ENCODE measurements at regions not wholly inside any gene's neighbourhood (a gene's known extent, or its start where the extent isn't known, plus 50 kb on each side); places are given as distances from the start of the nearest gene placed in this dataset.

DNA sequence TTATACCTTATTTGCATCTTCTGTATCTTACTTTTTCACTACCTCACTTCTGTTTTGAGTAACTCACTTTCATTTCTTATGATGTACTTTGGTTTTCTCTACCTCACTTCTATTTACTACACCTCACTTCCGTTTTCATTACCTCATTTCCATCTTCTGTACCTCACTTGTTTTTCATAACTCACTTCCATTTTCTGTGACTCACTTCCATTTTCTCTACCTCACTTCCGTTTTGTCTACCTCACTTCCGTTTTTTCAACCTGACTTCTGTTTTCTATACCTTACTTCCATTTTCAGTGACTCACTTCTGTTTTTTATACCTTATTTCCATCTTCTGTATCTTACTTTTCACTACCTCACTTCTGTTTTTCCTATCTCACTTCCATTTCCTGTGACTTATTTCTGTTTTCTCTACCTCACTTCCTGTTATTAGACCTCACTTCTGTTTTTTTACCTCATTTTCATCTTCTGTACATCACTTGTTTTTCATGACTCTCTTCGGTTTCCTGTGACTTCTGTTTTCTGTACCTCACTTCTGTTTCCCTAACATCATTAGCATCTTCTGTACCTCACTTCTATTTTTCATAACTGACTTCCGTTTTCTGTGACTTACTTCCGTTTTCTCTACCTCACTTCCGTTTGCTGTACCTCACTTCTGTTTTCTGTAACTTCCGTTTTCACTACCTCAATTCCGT is 493.1 kb upstream of the AKR1E2 start:
- DNase-seq, result no peak

DNA sequence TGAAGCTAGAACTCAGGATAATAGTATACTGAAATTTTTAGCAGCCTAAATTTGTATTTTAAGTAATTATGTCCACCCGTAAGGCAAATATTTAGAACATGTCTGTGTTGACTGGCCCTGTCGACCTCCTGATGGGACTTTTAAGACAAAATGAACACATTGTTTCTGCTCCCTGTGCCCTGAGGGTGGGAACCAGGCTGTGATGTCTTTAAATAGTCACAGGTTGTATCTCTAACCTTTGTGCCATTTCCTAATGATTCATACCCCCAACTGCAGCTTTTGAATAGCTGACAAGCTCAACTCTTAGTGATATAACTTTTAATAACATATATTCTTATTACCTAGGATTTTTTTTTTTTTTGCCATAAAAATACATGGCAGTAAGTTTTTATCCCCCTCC is 494.9 kb upstream of the AKR1E2 start:
- DNase-seq, result no peak

GRCh38 chr10:4330636-4331035 is 495.4 kb upstream of the AKR1E2 start:
- no peak for DNase-seq

GRCh38 chr10:4329225-4329624 is 496.8 kb upstream of the AKR1E2 start:
- DNase-seq, result no peak

DNA sequence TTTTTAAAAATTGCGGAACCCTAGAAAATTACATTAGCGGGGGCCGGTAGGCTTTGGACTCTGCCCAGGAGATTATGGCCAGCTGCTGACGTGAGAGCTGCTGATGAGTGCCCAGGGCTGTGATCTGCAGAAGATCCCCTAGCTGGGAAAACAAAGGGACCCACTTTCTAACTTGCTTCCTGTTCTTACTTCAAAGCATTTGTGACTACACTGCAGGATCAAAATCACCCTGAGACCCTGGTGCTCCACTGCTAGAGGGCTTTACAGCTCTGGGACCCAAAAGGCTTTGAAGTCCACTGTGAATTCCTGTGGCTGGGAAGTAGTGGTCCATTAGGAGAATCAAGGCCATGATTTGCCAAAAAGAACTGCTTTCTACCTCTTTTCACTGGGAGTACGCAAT is 499.4 kb upstream of the AKR1E2 start:
- no peak for DNase-seq

DNA sequence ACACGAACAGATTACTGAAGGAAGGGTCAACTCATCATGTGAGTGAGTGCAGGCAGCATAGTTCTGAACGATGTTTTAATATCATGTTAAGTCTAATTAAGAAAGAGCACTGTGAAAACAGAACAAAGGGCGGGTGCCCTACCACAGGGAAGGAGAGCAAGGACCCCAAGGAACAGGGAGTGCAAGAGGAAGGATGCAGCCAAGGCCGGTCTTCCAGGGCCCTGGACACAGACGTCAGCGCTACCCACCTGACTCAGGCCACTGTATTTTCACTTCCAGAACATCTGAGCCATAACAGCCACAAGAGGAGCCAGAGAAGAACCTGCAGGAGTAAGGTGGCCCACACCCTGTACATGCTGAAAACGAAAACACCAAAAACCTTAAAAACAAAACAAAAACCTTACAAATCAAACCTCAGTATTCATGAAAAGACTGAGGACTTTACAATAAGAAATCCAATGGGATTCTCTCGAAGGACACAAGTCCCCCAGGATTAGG is 506.1 kb upstream of the AKR1E2 start:
- no peak for DNase-seq

- peak; percentile 38 for DNase-seq
These were observed 509.7 kb upstream of the AKR1E2 start for GRCh38 chr10:4316161-4316810.

DNA sequence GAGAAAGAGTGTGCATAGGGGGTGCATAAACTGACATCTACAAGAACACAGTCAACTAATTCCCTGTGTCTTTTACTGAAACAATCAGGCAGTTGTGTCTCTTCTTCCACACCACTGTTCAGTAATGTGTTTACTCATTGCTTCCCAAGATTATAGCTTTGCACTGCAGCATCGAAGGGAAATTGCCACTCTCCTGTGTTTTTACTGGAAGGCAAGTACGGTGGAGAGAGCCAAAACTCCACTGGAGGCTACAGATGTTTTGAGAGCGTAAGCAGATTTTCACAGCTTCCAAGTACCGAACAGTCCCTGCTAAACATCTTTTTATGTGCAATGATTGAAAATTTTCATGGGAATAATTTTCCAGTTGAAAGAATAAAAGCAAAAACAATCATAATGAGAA is 510.5 kb upstream of the AKR1E2 start:
- DNase-seq, result peak; percentile 38

GRCh38 chr10:4313051-4313450 is 513.0 kb upstream of the AKR1E2 start:
- DNase-seq, result no peak

DNA sequence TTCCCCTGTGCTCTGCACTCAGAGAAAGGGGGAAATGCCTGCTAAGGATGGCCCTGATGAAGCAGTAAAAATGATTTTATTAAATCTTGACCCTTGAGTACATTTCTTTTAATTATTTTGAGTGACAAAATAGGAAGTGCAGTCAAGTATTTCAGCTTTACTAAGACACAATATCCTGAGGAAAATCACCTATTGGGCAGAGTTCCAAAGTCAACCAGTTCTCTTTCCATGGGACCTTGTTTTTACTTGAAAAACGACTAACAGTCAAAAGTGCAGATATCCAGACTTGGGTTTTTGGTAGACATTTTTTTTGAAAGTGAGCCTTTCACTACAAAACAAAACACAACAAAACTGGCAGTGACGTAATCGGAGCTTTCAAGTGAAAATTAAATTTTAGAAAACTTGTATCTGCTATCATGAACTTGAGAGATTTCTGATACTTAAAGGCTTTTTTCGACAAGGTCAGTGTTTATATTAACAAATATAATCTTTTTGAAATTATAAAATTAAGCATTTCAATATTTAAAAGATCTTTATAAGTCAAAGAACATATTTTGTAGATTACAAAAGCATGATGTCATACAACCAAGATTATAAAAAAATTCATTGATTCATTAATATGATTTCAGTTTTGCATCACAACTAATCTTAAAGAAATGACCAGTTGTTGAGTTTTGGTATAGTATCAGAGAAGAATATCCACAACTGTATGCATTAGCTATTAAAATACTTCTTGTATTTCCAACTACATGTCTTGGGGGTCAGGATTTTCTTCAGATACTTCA is 513.8 kb upstream of the AKR1E2 start:
- DNase-seq, result no peak

DNA sequence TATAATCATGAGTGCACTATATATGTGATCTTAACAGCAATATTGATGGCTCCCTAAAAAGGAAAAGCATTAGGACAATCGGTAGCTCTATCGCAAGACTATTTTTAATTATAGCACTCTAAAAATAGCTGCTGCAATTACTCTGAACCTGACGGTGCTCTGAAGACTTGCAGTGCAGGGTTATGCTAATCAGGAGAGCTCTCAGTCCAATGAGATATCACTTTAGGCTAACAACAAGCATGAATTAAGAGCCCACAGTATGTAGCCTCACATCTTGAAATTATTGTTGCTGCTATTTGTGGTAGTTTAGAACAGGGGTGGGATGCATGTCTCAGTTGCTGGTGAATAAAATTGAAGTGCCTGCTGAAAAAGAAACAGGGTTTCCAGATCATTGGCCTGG is 515.8 kb upstream of the AKR1E2 start:
- DNase-seq, result no peak

DNA sequence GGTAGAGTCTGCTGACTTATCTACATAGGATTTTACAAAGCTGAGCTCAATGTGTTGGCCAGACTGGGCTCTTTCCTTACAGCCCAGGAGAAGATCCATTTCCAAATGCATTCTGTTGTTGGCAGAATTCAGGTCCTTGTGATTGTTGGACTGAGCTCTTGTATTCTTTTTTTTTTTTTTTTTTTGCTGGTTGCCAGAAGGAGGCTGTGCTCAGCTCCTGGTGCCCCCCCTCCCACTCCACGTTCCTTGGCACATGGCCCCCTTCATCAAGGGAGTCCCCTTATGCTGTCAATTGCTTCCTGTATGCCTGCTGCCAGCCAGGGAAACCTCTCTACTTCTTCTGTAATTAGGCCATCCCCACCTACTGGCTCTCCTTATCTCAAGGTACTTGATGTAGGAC is 518.1 kb upstream of the AKR1E2 start:
- DNase-seq, result no peak

GRCh38 chr10:4306871-4307270 is 519.1 kb upstream of the AKR1E2 start:
- DNase-seq, result no peak

DNA sequence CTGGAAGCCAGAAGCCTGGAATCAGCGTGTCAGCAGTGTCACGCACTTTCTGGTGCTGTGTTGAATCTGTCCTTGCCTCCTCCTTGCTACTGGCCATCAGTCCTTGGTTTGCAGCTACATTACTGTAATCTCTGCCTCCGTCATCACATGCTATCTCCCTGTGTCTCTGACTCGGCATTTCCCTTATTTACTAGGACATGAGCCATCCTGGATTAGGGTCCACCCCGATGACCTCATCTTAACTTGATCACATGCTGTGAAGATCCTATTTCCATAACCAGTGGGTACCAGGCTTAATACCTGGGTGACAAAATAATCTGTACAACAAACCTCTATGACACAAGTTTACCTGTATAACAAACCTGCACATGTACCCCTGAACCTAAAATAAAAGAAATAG is 518.0 kb upstream of the KLF6 start:
- no peak for DNase-seq

DNA sequence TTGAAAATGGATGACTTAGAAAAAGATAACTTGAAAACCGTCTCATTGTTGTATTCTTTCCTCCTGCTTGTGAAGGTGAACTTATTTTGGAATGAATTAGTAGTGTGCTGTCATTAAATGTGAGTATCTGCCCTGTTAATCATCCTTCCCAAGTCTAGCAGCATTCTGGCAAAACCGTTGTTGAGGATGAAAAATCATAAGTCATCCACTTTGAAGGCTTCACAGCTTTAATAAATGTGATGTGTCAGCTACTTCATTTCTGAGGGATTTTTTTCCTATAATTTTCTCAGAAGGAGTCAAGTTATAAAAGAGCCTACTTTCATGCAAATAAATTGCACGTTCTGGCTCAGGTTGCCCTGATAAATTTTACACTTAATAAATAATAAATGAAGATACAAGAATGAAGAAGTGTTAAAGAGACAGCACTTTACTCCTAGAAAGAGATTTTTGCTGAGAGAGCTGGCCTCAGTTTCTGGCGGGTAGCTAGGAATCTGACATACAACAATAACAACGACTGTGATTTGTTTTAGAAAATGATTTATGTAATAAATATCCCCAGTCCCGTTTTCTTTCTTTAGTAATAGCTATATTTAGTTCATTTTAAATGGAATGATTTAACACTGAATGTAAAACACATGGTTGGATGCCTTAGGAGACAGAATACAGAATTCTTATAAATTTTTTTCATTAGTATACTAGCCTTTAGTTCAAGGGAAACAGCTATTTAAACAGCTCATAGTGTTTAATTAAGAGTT is 516.5 kb upstream of the KLF6 start:
- DNase-seq, result no peak

GRCh38 chr10:4296161-4296560 is 511.2 kb upstream of the KLF6 start:
- DNase-seq, result no peak

GRCh38 chr10:4294996-4295792 is 510.2 kb upstream of the KLF6 start:
- no peak for DNase-seq

GRCh38 chr10:4294271-4294670 is 509.3 kb upstream of the KLF6 start:
- no peak for DNase-seq

DNA sequence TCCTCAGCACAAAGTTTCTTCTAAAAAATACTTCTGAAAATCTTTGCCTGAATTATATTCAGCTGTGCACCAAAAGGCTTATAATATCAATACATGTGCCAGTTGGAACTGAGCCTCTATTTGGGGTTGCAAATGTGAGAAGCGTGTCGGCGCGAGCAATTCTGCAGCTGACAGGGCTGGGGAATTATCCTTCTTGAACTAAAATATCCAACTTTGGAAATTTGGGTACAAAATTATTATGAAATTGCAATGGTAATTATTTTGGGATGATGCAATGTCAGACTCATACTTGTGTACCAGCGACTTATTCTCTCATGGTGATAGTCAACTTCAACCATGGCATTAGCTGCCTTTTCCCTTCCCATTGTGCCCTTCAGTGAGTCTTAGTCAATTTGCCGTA is 507.0 kb upstream of the KLF6 start:
- no peak for DNase-seq

- peak; percentile 40 for DNase-seq
These were observed 500.1 kb upstream of the KLF6 start for GRCh38 chr10:4285121-4285520.

- DNase-seq, result peak; percentile 81
These were observed 499.0 kb upstream of the KLF6 start for GRCh38 chr10:4283846-4284610.

GRCh38 chr10:4282496-4282895 is 497.5 kb upstream of the KLF6 start:
- DNase-seq, result no peak

All from fibroblast of skin of right quadriceps (primary cell).